Esophagus muscularis mucosa (tissue), 4 donors: ENCODE measurements at regions not wholly inside any gene's neighbourhood (a gene's known extent, or its start where the extent isn't known, plus 50 kb on each side); places are given as distances from the start of the nearest gene placed in this dataset.

Experiments used
- DNase-seq: peaks from one replicate; pipeline ENCODE4 v3.0.0-alpha.2; 2017; ENCODE audit errors: extremely low spot score
- H3K27ac ChIP-seq, 4 donors: fragments of 200-600 bp; sonication (generic); replicated peaks in 1 of 4; 1 replicate in 3 of 4; 2 replicates in 1 of 4; pipeline ENCODE4 v1.5.1; 2016 to 2019; ENCODE audit warnings: mild to moderate bottlenecking in 1 of 4
- H3K27me3 ChIP-seq, 4 donors: fragments of 200-600 bp; sonication (generic); one replicate each; pipeline versions ENCODE4 v1.5.1 to v1.6.0; 2016 to 2019
- H3K36me3 ChIP-seq, 4 donors: fragments of 200-600 bp; sonication (generic); one replicate each; pipeline ENCODE4 v1.5.1; 2016 to 2019
- H3K4me1 ChIP-seq, 4 donors: fragments of 200-600 bp; sonication (generic); one replicate each; pipeline ENCODE4 v1.5.1; 2016 to 2019
- H3K4me3 ChIP-seq, 4 donors: fragments of 200-600 bp; sonication (generic); 1 replicate in 2 of 4; 2 replicates in 2 of 4; pipeline ENCODE4 v1.5.1; 2016 to 2019; ENCODE audit warnings: mild to moderate bottlenecking in 4 of 4, moderate library complexity in 1 of 4
- H3K9me3 ChIP-seq, 4 donors: fragments of 200-600 bp; sonication (generic); 1 replicate in 3 of 4; 2 replicates in 1 of 4; pipeline ENCODE4 v1.5.1; 2016 to 2019
- EP300 ChIP-seq: sonication (generic); formaldehyde crosslinking; IDR thresholded peaks from one replicate; pipeline ENCODE4 v1.6.1; 2017; ENCODE audit warnings: antibody characterized with exemption
- POLR2A ChIP-seq: fragments of 450-650 bp; IDR thresholded peaks from one replicate; pipeline ENCODE4 v1.6.1; 2017; ENCODE audit warnings: antibody characterized with exemption, moderate library complexity, mild to moderate bottlenecking, low read depth
- POLR2AphosphoS5 ChIP-seq, 2 donors: sonication (generic); formaldehyde crosslinking; IDR thresholded peaks; one replicate each; pipeline ENCODE4 v1.6.1; 2017; ENCODE audit warnings: antibody characterized with exemption in 2 of 2
- WGBS: methylation state at CpG from one replicate; pipeline ENCODE4 v1.1.5; 2018; 5-methylcytosine and 5-hydroxymethylcytosine counted together
- intact Hi-C: fragments of 100-400 bp; cut with DNase I; formaldehyde crosslinking; loops from one replicate; pipeline ENCODE4 v1.15.1; 2023
- TF ChIP-seq, protein P1 (sequence below), 3 experiments: fragments of 200-600 bp in 2 of 3; fragments of 450-650 bp in 1 of 3; sonication (generic) in 2 of 3; IDR thresholded peaks; one replicate each; pipeline ENCODE4 v1.5.1; 2017 to 2019; ENCODE audit warnings: antibody characterized with exemption in 3 of 3, mild to moderate bottlenecking in 2 of 3, moderate library complexity in 1 of 3

GRCh38 chr2:147560810-147561535 lies 283.9 kb upstream of the ACVR2A start:
- WGBS = 68% methylated on average over 5 of the region's 5 CpGs
- Histone ChIP-seq H3K27me3 (no peaks in the 10 kb centered on the region), H3K27ac (no peak overlapping the region), H3K36me3 (no peaks in the 10 kb centered on the region), H3K4me3 (no peak overlapping the region), H3K9me3 (no peaks in the 10 kb centered on the region), H3K4me1 (peaks cover 0 to 10% (median under 1%) of the 10 kb centered on the region in 4 donors)
- intact Hi-C loops = no loop called here
- DNase-seq = no peak
- TF ChIP-seq POLR2A (no peak), POLR2AphosphoS5 (IDR thresholded peaks at IDR 0.05) (no peak), EP300 (no peak)
- TF ChIP-seq, protein P1, sequence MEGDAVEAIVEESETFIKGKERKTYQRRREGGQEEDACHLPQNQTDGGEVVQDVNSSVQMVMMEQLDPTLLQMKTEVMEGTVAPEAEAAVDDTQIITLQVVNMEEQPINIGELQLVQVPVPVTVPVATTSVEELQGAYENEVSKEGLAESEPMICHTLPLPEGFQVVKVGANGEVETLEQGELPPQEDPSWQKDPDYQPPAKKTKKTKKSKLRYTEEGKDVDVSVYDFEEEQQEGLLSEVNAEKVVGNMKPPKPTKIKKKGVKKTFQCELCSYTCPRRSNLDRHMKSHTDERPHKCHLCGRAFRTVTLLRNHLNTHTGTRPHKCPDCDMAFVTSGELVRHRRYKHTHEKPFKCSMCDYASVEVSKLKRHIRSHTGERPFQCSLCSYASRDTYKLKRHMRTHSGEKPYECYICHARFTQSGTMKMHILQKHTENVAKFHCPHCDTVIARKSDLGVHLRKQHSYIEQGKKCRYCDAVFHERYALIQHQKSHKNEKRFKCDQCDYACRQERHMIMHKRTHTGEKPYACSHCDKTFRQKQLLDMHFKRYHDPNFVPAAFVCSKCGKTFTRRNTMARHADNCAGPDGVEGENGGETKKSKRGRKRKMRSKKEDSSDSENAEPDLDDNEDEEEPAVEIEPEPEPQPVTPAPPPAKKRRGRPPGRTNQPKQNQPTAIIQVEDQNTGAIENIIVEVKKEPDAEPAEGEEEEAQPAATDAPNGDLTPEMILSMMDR (IDR thresholded peaks at IDR 0.05) = no peak

DNA sequence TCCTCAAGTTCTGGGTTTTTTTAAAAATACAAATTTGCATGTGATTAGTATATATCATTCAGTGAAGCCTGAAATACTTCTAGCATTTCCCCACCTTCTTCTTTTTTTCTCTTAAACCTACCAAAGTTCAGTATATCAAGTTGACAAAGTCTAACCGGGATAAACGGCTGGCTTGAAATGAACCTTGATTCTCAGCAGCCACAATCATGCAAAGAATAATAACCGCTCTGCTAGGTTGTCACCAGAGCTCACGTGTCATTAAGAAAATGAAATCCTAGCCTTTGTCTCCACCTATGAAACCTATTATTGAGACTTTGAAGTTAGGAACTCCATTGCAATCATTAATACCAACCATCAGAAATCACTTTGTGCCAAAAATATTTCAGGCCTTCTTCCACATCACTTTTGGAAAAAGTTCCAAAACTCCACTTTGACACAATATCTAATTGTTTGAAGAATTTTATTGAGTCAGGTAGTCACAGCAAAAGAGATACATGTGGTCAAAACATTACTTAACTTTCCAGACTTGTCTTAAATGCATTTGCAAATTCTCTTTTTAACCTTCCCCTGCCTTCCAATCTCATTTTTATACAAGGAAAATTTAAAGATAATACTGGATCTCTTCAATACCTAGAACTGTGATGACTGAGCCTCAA lies 285.6 kb upstream of the ACVR2A start:
- peaks cover 0 to 14% (median 6%) of the 10 kb centered on the region in 4 donors for H3K4me1 ChIP-seq

DNA sequence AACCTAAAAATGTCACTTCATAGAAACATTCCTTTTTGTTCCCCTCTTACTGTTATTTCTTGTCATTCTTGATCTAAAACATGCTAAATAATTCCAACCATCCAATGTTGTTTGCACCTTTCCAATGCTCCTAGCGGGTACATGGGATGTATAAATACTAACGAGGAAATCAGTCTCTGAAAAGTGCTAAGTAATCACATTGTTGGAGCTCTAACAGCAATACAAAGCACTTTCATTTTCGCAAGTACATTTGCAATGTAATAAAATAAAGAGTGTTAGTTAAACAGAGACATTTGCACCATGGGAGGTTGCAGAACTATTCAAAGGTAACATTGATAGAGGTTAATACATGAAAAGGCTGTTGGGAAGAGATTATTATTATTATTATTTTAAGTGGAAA lies 286.2 kb upstream of the ACVR2A start:
- intact Hi-C loops = no loop called here
- 86% methylated on average over 3 of the region's 3 CpGs for WGBS
- H3K9me3 ChIP-seq = no peaks in the 10 kb centered on the region

More for the DNA sequence above, 285.6 kb upstream of the ACVR2A start:
- Histone ChIP-seq H3K4me3 (no peak overlapping the region), H3K27ac (no peak overlapping the region), H3K9me3 (no peaks in the 10 kb centered on the region), H3K27me3 (no peaks in the 10 kb centered on the region), H3K36me3 (no peaks in the 10 kb centered on the region)
- DNase-seq = no peak
- 96% methylated on average over 4 of the region's 4 CpGs for WGBS
- TF ChIP-seq POLR2A (no peak), POLR2AphosphoS5 (IDR thresholded peaks at IDR 0.05) (no peak), EP300 (no peak)
- TF ChIP-seq, protein P1 (IDR thresholded peaks at IDR 0.05) = no peak
- intact Hi-C loops = no loop called here

GRCh38 chr2:147554521-147555107 lies 290.2 kb upstream of the ACVR2A start:
- no peaks in the 10 kb centered on the region for H3K36me3 ChIP-seq
- H3K27ac ChIP-seq = peak overlapping the region in 1 of 4 donors; percentile 3
- H3K9me3 ChIP-seq = no peaks in the 10 kb centered on the region
- WGBS = 64% methylated on average over 5 of the region's 5 CpGs
- no peak for DNase-seq
- intact Hi-C loops = no loop called here
- TF ChIP-seq, protein P1 (IDR thresholded peaks at IDR 0.05) = no peak
- TF ChIP-seq POLR2AphosphoS5 (IDR thresholded peaks at IDR 0.05) = no peak
- TF ChIP-seq POLR2A = no peak
- no peak for TF ChIP-seq EP300
- no peak overlapping the region for H3K4me3 ChIP-seq
- H3K4me1 ChIP-seq = peaks cover 0 to 6% (median 5%) of the 10 kb centered on the region in 4 donors
- no peaks in the 10 kb centered on the region for H3K27me3 ChIP-seq

More for the DNA sequence above, 286.2 kb upstream of the ACVR2A start:
- H3K4me3 ChIP-seq = no peak overlapping the region
- H3K27ac ChIP-seq = no peak overlapping the region
- H3K4me1 ChIP-seq = peaks cover 0 to 14% (median 6%) of the 10 kb centered on the region in 4 donors
- no peaks in the 10 kb centered on the region for H3K36me3 ChIP-seq
- H3K27me3 ChIP-seq = no peaks in the 10 kb centered on the region
- DNase-seq = no peak
- TF ChIP-seq POLR2AphosphoS5 (IDR thresholded peaks at IDR 0.05) (no peak), EP300 (no peak), POLR2A (no peak)
- TF ChIP-seq, protein P1 (IDR thresholded peaks at IDR 0.05) = no peak
